DMS114 treated with DMSO at 0.1 percent for 48 hours (cell line): ENCODE measurements at regions not wholly inside any gene's neighbourhood (a gene's known extent, or its start where the extent isn't known, plus 50 kb on each side); places are given as distances from the start of the nearest gene placed in this dataset.
"Not testable (repeated sequence)": the region's sequence is repeated elsewhere in the genome, so short reads cannot be mapped to it uniquely, and the experiment has no call there.

Source experiments
- DNase-seq: peaks from one replicate; lab custom pipeline; 2025; ENCODE audit not compliant: unreplicated experiment; lab: John Stamatoyannopoulos, UW

GRCh38 chr3:102896851-102897621 is 462.2 kb downstream of the ZPLD1 start:
- no peak for DNase-seq

GRCh38 chr3:102904629-102905028 is 469.8 kb downstream of the ZPLD1 start:
- DNase-seq: no peak

- no peak for DNase-seq
These were observed 471.0 kb downstream of the ZPLD1 start for GRCh38 chr3:102905811-102906210.

GRCh38 chr3:102906818-102907217 is 472.0 kb downstream of the ZPLD1 start:
- no peak for DNase-seq

GRCh38 chr3:102909904-102910303 is 475.1 kb downstream of the ZPLD1 start:
- DNase-seq: no peak

GRCh38 chr3:102916532-102916931 is 481.7 kb downstream of the ZPLD1 start:
- no peak for DNase-seq

GRCh38 chr3:102926618-102927017 is 491.8 kb downstream of the ZPLD1 start:
- no peak for DNase-seq

GRCh38 chr3:102933377-102933776 is 498.6 kb downstream of the ZPLD1 start:
- no peak for DNase-seq

GRCh38 chr3:102936511-102937045 is 501.8 kb downstream of the ZPLD1 start:
- no peak for DNase-seq

- no peak for DNase-seq
These were observed 507.0 kb downstream of the ZPLD1 start for GRCh38 chr3:102941786-102942185.

GRCh38 chr3:102946445-102946844 is 511.6 kb downstream of the ZPLD1 start:
- DNase-seq: not testable (repeated sequence)

GRCh38 chr3:102972350-102972749 is 537.5 kb downstream of the ZPLD1 start:
- no peak for DNase-seq

- DNase-seq: no peak
These were observed 539.5 kb downstream of the ZPLD1 start for GRCh38 chr3:102974333-102974732.

GRCh38 chr3:102979191-102979590 is 544.4 kb downstream of the ZPLD1 start:
- no peak for DNase-seq

GRCh38 chr3:102979682-102980354 is 545.0 kb downstream of the ZPLD1 start:
- DNase-seq: no peak

- DNase-seq: no peak
These were observed 545.5 kb downstream of the ZPLD1 start for GRCh38 chr3:102980355-102980696.

- DNase-seq: no peak
These were observed 567.8 kb downstream of the ZPLD1 start for GRCh38 chr3:103002425-103003176.

- no peak for DNase-seq
These were observed 571.8 kb downstream of the ZPLD1 start for GRCh38 chr3:103006526-103007183.

- DNase-seq: no peak
These were observed 574.8 kb downstream of the ZPLD1 start for GRCh38 chr3:103009609-103010008.

- DNase-seq: no peak
These were observed 591.1 kb downstream of the ZPLD1 start for GRCh38 chr3:103025880-103026279.

- no peak for DNase-seq
These were observed 599.0 kb downstream of the ZPLD1 start for GRCh38 chr3:103033841-103034240.
